Ascending aorta (tissue), 2 donors: ENCODE measurements at regions not wholly inside any gene's neighbourhood (a gene's known extent, or its start where the extent isn't known, plus 50 kb on each side); places are given as distances from the start of the nearest gene placed in this dataset.

ENCODE experiments used
- DNase-seq, 2 donors: peaks; one replicate each; pipeline ENCODE4 v3.0.0-alpha.2; 2019; ENCODE audit warnings: low spot score in 2 of 2
- H3K27ac ChIP-seq, 2 donors: fragments of 200-600 bp; sonication (generic); one replicate each; pipeline ENCODE4 v1.5.1; 2016 to 2017; ENCODE audit warnings: mild to moderate bottlenecking in 1 of 2
- H3K27me3 ChIP-seq: fragments of 200-600 bp; sonication (generic); one replicate; pipeline ENCODE4 v1.5.1; 2017
- H3K36me3 ChIP-seq, 2 donors: fragments of 200-600 bp; sonication (generic); one replicate each; pipeline ENCODE4 v1.5.1; 2016
- H3K4me1 ChIP-seq, 2 donors: fragments of 200-600 bp; sonication (generic); one replicate each; pipeline ENCODE4 v1.5.1; 2016 to 2017; ENCODE audit warnings: mild to moderate bottlenecking in 1 of 2
- H3K4me3 ChIP-seq, 2 donors: fragments of 200-600 bp; sonication (generic); one replicate each; pipeline ENCODE4 v1.5.1; 2016 to 2017; ENCODE audit warnings: mild to moderate bottlenecking in 1 of 2
- H3K9me3 ChIP-seq, 2 donors: fragments of 200-600 bp; sonication (generic); one replicate each; pipeline ENCODE4 v1.5.1; 2016
- intact Hi-C: fragments of 100-400 bp; cut with DNase I; formaldehyde crosslinking; loops from one replicate; pipeline ENCODE4 v1.15.1; 2023
- TF ChIP-seq, protein P1 (sequence below), 3 experiments: fragments of 200-600 bp in 2 of 3; fragments of 450-650 bp in 1 of 3; sonication (generic) in 2 of 3; IDR thresholded peaks; one replicate each; pipeline ENCODE4 v1.5.1; 2016 to 2019; ENCODE audit warnings: antibody characterized with exemption in 3 of 3, mild to moderate bottlenecking in 1 of 3, moderate library complexity in 1 of 3

DNA sequence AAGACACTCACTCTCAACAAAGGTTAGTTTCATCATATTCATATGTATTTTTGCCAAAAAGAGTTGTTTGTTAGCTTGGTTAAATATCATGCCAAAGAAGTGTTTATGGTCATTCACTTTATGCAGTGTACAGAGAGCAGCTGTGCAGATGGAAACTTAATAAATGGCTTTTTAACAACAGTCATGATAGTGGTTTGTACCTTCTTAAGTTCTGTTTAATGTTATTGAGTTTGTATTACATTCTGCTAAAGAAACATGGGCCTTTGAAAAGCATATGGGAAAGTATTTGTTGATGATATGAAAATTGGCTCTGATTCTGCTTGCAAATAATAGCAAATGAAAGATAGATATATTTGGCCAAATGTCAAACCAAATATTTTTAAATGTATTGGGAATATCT lies 607.3 kb downstream of the NCAM2 start:
- intact Hi-C loops = no loop called here
- no peaks in the 10 kb centered on the region for H3K36me3 ChIP-seq
- no peak for DNase-seq
- no peaks in the 10 kb centered on the region for H3K27me3 ChIP-seq
- H3K4me1 ChIP-seq = no peaks in the 10 kb centered on the region
- no peak overlapping the region for H3K4me3 ChIP-seq
- TF ChIP-seq, protein P1, sequence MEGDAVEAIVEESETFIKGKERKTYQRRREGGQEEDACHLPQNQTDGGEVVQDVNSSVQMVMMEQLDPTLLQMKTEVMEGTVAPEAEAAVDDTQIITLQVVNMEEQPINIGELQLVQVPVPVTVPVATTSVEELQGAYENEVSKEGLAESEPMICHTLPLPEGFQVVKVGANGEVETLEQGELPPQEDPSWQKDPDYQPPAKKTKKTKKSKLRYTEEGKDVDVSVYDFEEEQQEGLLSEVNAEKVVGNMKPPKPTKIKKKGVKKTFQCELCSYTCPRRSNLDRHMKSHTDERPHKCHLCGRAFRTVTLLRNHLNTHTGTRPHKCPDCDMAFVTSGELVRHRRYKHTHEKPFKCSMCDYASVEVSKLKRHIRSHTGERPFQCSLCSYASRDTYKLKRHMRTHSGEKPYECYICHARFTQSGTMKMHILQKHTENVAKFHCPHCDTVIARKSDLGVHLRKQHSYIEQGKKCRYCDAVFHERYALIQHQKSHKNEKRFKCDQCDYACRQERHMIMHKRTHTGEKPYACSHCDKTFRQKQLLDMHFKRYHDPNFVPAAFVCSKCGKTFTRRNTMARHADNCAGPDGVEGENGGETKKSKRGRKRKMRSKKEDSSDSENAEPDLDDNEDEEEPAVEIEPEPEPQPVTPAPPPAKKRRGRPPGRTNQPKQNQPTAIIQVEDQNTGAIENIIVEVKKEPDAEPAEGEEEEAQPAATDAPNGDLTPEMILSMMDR (IDR thresholded peaks at IDR 0.05) = no peak
- no peaks in the 10 kb centered on the region for H3K9me3 ChIP-seq
- H3K27ac ChIP-seq = no peak overlapping the region

DNA sequence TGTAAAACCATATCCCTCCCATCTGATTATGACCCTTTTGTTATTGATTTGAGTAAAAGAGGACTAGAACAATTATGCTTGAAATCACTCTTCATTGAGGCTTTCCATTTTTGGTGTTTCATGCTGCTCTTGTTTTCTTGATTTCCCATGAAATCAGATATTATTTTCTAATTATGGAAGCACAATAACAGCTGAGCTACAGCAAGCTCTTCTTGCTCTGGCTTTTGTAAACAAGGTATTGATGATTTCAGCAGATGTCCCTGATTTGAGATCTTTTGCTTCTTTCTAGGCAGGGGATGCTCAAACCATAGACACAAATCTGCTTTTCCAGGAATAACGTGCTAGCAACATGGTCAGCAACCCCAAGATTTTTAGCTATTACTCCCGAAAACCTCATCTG lies 607.8 kb downstream of the NCAM2 start:
- TF ChIP-seq, protein P1 (IDR thresholded peaks at IDR 0.05) = no peak
- H3K4me1 ChIP-seq = no peaks in the 10 kb centered on the region
- H3K4me3 ChIP-seq = no peak overlapping the region
- no peaks in the 10 kb centered on the region for H3K9me3 ChIP-seq
- no peak for DNase-seq
- no peak overlapping the region for H3K27ac ChIP-seq
- intact Hi-C loops = no loop called here
- H3K27me3 ChIP-seq = no peaks in the 10 kb centered on the region
- H3K36me3 ChIP-seq = no peaks in the 10 kb centered on the region

DNA sequence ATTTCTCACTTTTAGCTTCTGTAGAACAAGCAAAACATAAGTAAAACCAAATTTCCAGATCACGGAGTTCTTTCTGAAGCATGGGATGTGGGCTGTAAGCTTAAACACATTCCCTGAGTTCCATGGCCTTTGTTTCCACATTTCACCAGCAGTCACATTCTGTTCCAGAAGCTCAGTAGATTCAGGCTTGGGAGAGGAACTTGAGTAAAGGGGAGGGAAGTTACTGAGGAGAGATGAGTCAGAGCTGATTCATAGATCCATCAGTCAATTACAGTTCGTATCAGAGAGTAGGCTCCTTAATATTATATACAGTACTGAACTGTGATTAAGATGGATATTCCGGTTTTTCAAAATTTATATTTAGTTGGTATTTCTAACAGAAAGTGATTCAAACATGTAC lies 614.3 kb downstream of the NCAM2 start:
- TF ChIP-seq, protein P1 (IDR thresholded peaks at IDR 0.05) = no peak

DNA sequence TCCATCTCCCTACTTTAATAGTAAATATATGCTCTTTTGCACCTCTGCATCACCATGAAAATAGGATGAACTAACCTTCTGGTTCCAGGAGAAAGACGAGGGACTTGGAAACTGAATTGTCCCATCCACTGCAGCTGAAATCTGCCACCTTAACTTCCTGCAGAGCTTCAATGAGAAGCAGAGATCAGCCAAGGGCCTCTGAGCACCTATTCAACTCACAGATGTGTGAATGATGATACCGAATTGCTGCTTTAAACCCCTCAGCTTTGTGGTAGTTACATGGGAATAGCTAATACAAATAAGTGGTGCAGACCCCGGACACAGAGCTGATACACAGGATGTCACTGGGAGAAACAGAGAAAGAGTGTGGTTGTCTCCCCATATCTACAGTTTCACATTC lies 616.8 kb downstream of the NCAM2 start:
- H3K27me3 ChIP-seq = no peaks in the 10 kb centered on the region
- intact Hi-C loops = no loop called here
- no peak overlapping the region for H3K27ac ChIP-seq
- no peaks in the 10 kb centered on the region for H3K9me3 ChIP-seq
- no peak overlapping the region for H3K4me3 ChIP-seq
- no peaks in the 10 kb centered on the region for H3K36me3 ChIP-seq
- H3K4me1 ChIP-seq = no peaks in the 10 kb centered on the region
- TF ChIP-seq, protein P1 (IDR thresholded peaks at IDR 0.05) = no peak
- DNase-seq = no peak

More for the DNA sequence above, 614.3 kb downstream of the NCAM2 start:
- H3K27ac ChIP-seq = no peak overlapping the region
- DNase-seq = no peak
- no peak overlapping the region for H3K4me3 ChIP-seq
- intact Hi-C loops = no loop called here
- H3K36me3 ChIP-seq = no peaks in the 10 kb centered on the region
- H3K4me1 ChIP-seq = no peaks in the 10 kb centered on the region
- H3K27me3 ChIP-seq = no peaks in the 10 kb centered on the region
- H3K9me3 ChIP-seq = no peaks in the 10 kb centered on the region

DNA sequence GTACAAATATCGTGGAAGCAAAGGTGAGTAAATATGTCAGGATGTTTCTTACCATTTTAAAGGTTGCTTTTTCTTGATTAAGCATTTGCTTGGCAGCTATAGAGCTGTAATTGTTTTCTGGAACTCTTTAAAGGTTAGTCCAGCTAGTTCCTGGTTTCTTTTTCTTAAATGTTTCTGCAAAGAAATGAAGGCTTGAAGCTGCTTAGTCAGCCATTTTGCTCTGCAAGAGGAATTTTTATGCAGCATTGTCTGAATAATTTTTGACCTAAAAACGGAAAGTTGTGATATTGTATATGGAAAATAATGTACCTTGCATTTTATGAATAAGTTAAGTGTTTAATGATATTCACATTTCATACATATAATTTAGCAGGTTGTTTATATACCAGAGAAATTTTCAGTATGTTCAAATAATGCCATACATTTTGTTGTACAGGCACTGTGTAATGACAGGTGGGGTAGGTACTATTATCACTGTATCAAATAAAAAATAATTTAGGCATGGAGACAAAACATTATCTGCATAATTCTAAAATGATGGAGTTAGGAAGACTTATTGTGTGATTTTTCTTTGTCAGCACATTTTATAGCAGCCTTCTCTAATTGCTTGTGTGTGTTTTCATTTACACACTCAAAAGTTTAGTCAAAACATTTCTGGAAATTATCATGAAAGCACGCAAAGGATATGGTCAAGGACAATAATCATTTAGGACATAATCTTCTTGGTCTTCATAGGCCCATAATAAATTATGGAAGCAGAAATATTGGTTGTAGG lies 624.4 kb downstream of the NCAM2 start:
- TF ChIP-seq, protein P1 (IDR thresholded peaks at IDR 0.05) = no peak
- no peaks in the 10 kb centered on the region for H3K9me3 ChIP-seq
- H3K4me3 ChIP-seq = no peak overlapping the region
- no peak overlapping the region for H3K27ac ChIP-seq
- no peaks in the 10 kb centered on the region for H3K4me1 ChIP-seq
- H3K36me3 ChIP-seq = no peaks in the 10 kb centered on the region
- intact Hi-C loops = no loop called here
- no peak for DNase-seq
- H3K27me3 ChIP-seq = no peaks in the 10 kb centered on the region
